ENCODE measurements at regions not wholly inside any gene's neighbourhood (a gene's known extent, or its start where the extent isn't known, plus 50 kb on each side); places are given as distances from the start of the nearest gene placed in this dataset.

DNA sequence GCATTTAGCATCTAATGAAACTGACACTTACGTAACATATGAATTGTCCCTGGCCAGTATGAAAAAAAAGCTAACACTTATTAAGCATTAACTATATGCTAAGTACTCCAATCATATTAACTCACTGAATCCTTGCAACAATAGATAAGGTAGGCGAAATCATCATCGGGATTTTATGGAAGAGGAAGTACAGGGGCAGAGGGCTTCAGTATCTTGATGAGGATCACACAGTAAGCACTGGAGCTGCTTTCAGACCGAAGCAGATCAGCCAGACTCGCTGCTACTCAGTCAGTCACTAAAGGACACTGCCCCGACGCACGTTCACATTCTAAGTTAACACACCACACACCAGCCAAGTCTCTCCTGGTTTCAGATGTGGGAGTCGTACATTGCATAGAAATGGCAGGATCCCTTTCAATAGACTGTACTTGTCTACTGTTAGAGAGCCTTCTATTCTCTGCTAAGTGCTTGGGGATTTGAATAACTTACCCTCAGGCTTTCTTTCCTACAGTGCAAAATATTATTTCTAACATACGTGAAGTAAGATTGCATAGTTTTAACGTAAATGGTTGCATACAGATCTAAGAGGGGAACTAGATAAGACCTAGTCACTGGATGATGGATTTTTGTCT, 540.2 kb upstream of the TENM3 start:
- DNase-seq (ENCODE audit: low spot score) (no peak), ATAC-seq (no peak), FAIRE-seq (no peak)
- Histone ChIP-seq H3K9ac (ENCODE audit: insufficient read depth, low read depth, low read length) (no peak overlapping the region), H4K20me1 (ENCODE audit: insufficient read depth, low read length) (no peaks in the 10 kb centered on the region), H3K27me3 (ENCODE audit: control insufficient read depth in 1 of 2, insufficient read depth in 2 of 2, low read length in 2 of 2) (peaks cover 0 to 3% of the 10 kb centered on the region in 2 experiments; a peak in 1 of 5 replicates), H3K36me3 (replicated peaks in 1 of 2; ENCODE audit: control insufficient read depth in 1 of 2, insufficient read depth in 2 of 2, low read length in 2 of 2) (no peaks in the 10 kb centered on the region), H3K4me2 (ENCODE audit: low read depth, low read length) (no peak overlapping the region), H3K79me2 (ENCODE audit: insufficient read depth, low read length) (no peaks in the 10 kb centered on the region), H3K4me3 (replicated peaks in 1 of 3; ENCODE audit: insufficient read depth in 1 of 3, low read depth in 2 of 3, low read length in 3 of 3) (no peak overlapping the region), H2AFZ (ENCODE audit: low read length) (no peak overlapping the region), H3K27ac (ENCODE audit: extremely low read length, insufficient read depth, low read length) (no peak overlapping the region), H3K4me1 (ENCODE audit: insufficient read depth, low read length) (no peaks in the 10 kb centered on the region), H3K9me3 (ENCODE audit: low read length) (no peaks in the 10 kb centered on the region)
- 20% methylated on average over 8 of the region's 11 CpGs for WGBS (ENCODE audit: low lambda C conversion rate)
- in situ Hi-C loops (cut with HindIII; ENCODE audit: extremely low pct_ligation_motif_present, low pct_unique_long_range_greater_than_20kb) (no loop called here), intact Hi-C loops (cut with micrococcal nuclease; ENCODE audit: unreplicated experiment) (no loop called here)
- POLR2A ChIA-PET: no interaction called here
- BruUV-seq (replicated peaks): no TSS peak
- TF ChIP-seq ZNF574 (CRISPR knock-in tag; IDR thresholded peaks at IDR 0.05) (no peak), HMG20B (CRISPR knock-in tag; conservative IDR thresholded peaks at IDR 0.05) (no peak), ZNF121 (CRISPR knock-in tag; IDR thresholded peaks at IDR 0.05) (no peak)
- CTCF ChIA-PET (ENCODE audit: low intra/inter-chr PET ratio, low total read pairs): no interaction called here

GRCh38 chr4:181710143-181710542, 533.1 kb upstream of the TENM3 start:
- no peaks in the 10 kb centered on the region for H3K79me2 ChIP-seq (ENCODE audit: insufficient read depth, low read length)
- DNase-seq (ENCODE audit: low spot score): no peak
- no peaks in the 10 kb centered on the region for H3K27me3 ChIP-seq (ENCODE audit: control insufficient read depth in 1 of 2, insufficient read depth in 2 of 2, low read length in 2 of 2)
- no TSS peak for BruUV-seq (replicated peaks)
- FAIRE-seq: no peak
- H3K4me2 ChIP-seq (ENCODE audit: low read depth, low read length): no peak overlapping the region
- no peak for ATAC-seq
- H3K4me3 ChIP-seq (replicated peaks in 1 of 3; ENCODE audit: insufficient read depth in 1 of 3, low read depth in 2 of 3, low read length in 3 of 3): no peak overlapping the region
- in situ Hi-C loops (cut with HindIII; ENCODE audit: extremely low pct_ligation_motif_present, low pct_unique_long_range_greater_than_20kb) (no loop called here), intact Hi-C loops (cut with micrococcal nuclease; ENCODE audit: unreplicated experiment) (no loop called here)
- H3K9ac ChIP-seq (ENCODE audit: insufficient read depth, low read depth, low read length): no peak overlapping the region
- H3K27ac ChIP-seq (ENCODE audit: extremely low read length, insufficient read depth, low read length): no peak overlapping the region
- TF ChIP-seq, protein P1, sequence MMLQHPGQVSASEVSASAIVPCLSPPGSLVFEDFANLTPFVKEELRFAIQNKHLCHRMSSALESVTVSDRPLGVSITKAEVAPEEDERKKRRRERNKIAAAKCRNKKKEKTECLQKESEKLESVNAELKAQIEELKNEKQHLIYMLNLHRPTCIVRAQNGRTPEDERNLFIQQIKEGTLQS (CRISPR knock-in tag; IDR thresholded peaks at IDR 0.05): no peak
- TF ChIP-seq MAFF (IDR thresholded peaks at IDR 0.05; ENCODE audit: low read depth, low read length) (peak; percentile 79), MAFK (conservative IDR thresholded peaks at IDR 0.05 in 1 of 2, IDR thresholded peaks at IDR 0.05 in 1 of 2; ENCODE audit: low read length in 2 of 2) (peak; percentile 70 to 84)
- CTCF ChIA-PET (ENCODE audit: low intra/inter-chr PET ratio, low total read pairs): no interaction called here
- WGBS (ENCODE audit: low lambda C conversion rate): 40% methylated on average over 5 of the region's 7 CpGs
- H3K4me1 ChIP-seq (ENCODE audit: insufficient read depth, low read length): no peaks in the 10 kb centered on the region
- H4K20me1 ChIP-seq (ENCODE audit: insufficient read depth, low read length): no peaks in the 10 kb centered on the region
- no peaks in the 10 kb centered on the region for H3K36me3 ChIP-seq (replicated peaks in 1 of 2; ENCODE audit: control insufficient read depth in 1 of 2, insufficient read depth in 2 of 2, low read length in 2 of 2)
- no peak overlapping the region for H2AFZ ChIP-seq (ENCODE audit: low read length)
- POLR2A ChIA-PET: no interaction called here
- H3K9me3 ChIP-seq (ENCODE audit: low read length): no peaks in the 10 kb centered on the region

Data from HepG2 (cell line).